DND-41 (cell line): ENCODE measurements at regions not wholly inside any gene's neighbourhood (a gene's known extent, or its start where the extent isn't known, plus 50 kb on each side); places are given as distances from the start of the nearest gene placed in this dataset.

ENCODE experiments used
- EZH2 ChIP-seq: IDR thresholded peaks from 3 replicates; pipeline ENCODE4 v1.6.1; 2012; ENCODE audit warnings: borderline replicate concordance, low read depth, mild to moderate bottlenecking, moderate library complexity, low read length, inconsistent platforms; ENCODE audit not compliant: severe bottlenecking
- TF ChIP-seq, protein P1 (sequence below): IDR thresholded peaks from 2 replicates; pipeline ENCODE4 v1.5.1; 2012; ENCODE audit warnings: borderline replicate concordance, low read length, moderate library complexity, mild to moderate bottlenecking; ENCODE audit not compliant: poor library complexity, severe bottlenecking; ENCODE audit errors: extremely low read depth

DNA sequence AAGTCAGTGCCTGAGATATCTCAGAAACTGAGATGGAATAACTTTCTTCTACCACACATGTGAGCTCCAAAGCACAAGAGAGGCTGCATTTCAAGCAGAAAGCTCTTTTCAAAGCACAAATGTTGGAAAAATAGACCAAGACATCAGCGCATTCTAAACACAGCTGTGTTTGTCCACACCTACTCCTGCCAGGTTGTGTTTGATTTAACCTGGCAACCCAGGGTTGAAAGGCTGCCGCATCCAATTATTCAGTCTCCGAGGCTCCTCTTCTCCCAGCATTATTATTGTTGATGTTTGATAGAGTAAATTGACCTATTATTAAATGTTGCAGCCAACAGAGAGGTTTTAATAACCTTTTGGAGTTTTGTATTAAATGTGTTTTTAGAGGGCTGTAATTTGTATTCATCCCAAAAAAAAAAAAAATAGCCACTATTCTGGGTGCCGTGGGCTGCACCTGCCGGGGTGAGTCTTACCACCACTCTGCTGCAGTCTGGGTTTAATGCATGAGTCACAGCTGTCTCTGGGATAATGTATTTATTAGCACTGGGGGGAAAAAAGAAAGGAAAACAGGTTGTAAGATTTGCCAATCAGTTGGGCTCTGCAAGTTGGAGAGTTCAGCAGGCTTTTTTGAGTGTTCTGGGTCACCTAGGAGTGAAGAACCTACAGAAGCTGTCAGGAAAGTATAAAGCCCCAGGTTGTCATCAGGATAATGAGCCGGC, 105.2 kb upstream of the NOCT start:
- TF ChIP-seq EZH2: no peak
- TF ChIP-seq, protein P1, sequence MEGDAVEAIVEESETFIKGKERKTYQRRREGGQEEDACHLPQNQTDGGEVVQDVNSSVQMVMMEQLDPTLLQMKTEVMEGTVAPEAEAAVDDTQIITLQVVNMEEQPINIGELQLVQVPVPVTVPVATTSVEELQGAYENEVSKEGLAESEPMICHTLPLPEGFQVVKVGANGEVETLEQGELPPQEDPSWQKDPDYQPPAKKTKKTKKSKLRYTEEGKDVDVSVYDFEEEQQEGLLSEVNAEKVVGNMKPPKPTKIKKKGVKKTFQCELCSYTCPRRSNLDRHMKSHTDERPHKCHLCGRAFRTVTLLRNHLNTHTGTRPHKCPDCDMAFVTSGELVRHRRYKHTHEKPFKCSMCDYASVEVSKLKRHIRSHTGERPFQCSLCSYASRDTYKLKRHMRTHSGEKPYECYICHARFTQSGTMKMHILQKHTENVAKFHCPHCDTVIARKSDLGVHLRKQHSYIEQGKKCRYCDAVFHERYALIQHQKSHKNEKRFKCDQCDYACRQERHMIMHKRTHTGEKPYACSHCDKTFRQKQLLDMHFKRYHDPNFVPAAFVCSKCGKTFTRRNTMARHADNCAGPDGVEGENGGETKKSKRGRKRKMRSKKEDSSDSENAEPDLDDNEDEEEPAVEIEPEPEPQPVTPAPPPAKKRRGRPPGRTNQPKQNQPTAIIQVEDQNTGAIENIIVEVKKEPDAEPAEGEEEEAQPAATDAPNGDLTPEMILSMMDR: no peak
